ENCODE measurements at regions not wholly inside any gene's neighbourhood (a gene's known extent, or its start where the extent isn't known, plus 50 kb on each side); places are given as distances from the start of the nearest gene placed in this dataset.

GRCh38 chr3:88896026-88896425, 211.4 kb upstream of the EPHA3 start:
- no peaks in the 10 kb centered on the region for H3K36me3 ChIP-seq (ENCODE audit: control insufficient read depth in 2 of 4, insufficient read depth in 4 of 4, low read length in 3 of 4)
- H4K5ac ChIP-seq (ENCODE audit: insufficient read length, low read depth, low read length) = no peak overlapping the region
- no peak for FAIRE-seq
- H3K4ac ChIP-seq (replicated peaks; ENCODE audit: insufficient read length, low read depth, low read length) = no peak overlapping the region
- H2AFZ ChIP-seq (ENCODE audit: low read length) = no peak overlapping the region
- POLR2A ChIA-PET (ENCODE audit: partially characterized antibody) = no interaction called here
- no peaks in the 10 kb centered on the region for H3K4me1 ChIP-seq (replicated peaks in 1 of 4; ENCODE audit: control insufficient read depth in 3 of 4, insufficient read depth in 4 of 4, low read length in 3 of 4)
- H3K56ac ChIP-seq (replicated peaks; ENCODE audit: insufficient read length, low read depth, low read length) = no peak overlapping the region
- no peak overlapping the region for H3K14ac ChIP-seq (ENCODE audit: insufficient read length)
- H3K79me1 ChIP-seq (ENCODE audit: low read depth, low read length) = no peaks in the 10 kb centered on the region
- H3K4me2 ChIP-seq (ENCODE audit: insufficient read depth in 1 of 2, low read depth in 2 of 2, low read length in 2 of 2) = no peak overlapping the region
- no peak overlapping the region for H4K8ac ChIP-seq (ENCODE audit: extremely low read depth, insufficient read depth, low read length)
- H3K9ac ChIP-seq (replicated peaks in 1 of 4; ENCODE audit: extremely low read depth in 1 of 4, low read depth in 3 of 4, low read length in 3 of 4) = no peak overlapping the region
- DNase-seq (ENCODE audit: low read depth in 1 of 2, low spot score in 2 of 2) = no peak
- no peaks in the 10 kb centered on the region for H3K23me2 ChIP-seq (ENCODE audit: low read depth, low read length)
- no peak overlapping the region for H3K23ac ChIP-seq (ENCODE audit: insufficient read length)
- no peak overlapping the region for H2BK120ac ChIP-seq (replicated peaks; ENCODE audit: low read depth, low read length)
- H4K91ac ChIP-seq (replicated peaks; ENCODE audit: insufficient read length, low read length) = no peak overlapping the region
- H3K79me2 ChIP-seq (ENCODE audit: control insufficient read depth in 1 of 2, insufficient read depth in 2 of 2, low read length in 2 of 2) = no peaks in the 10 kb centered on the region
- no peak overlapping the region for H3K4me3 ChIP-seq (ENCODE audit: extremely low read depth in 1 of 4, insufficient read depth in 2 of 4, low read depth in 3 of 4, low read length in 4 of 4)
- no peaks in the 10 kb centered on the region for H4K20me1 ChIP-seq (replicated peaks in 1 of 2; ENCODE audit: control insufficient read depth in 1 of 2, insufficient read depth in 2 of 2, low read length in 2 of 2)
- H2BK20ac ChIP-seq (ENCODE audit: low read length) = no peak overlapping the region
- CTCF ChIA-PET (ENCODE audit: partially characterized antibody) = no interaction called here
- no peaks in the 10 kb centered on the region for H3K27me3 ChIP-seq (replicated peaks in 1 of 4; ENCODE audit: control insufficient read depth in 3 of 4, extremely low read depth in 1 of 4, insufficient read depth in 3 of 4, low read length in 3 of 4)
- WGBS, 2 experiments (ENCODE audit: extremely low coverage in 1 of 2, insufficient coverage in 1 of 2, insufficient read length in 1 of 2, insufficient replicate concordance in 2 of 2, low coverage in 1 of 2, low lambda C conversion rate in 2 of 2, missing lambda C conversion rate in 1 of 2) = 83% methylated on average over 1 of the region's 1 CpG; no CpG with 5 or more reads in 1 of the 2 experiments
- H2BK5ac ChIP-seq (ENCODE audit: low read depth, low read length) = no peak overlapping the region
- TF ChIP-seq NANOG (IDR thresholded peaks at IDR 0.05; ENCODE audit: insufficient read depth, low read depth, low read length, poor library complexity, severe bottlenecking) (no peak), BRCA1 (IDR thresholded peaks at IDR 0.05; ENCODE audit: low read depth, low read length) (no peak), CREB1 (IDR thresholded peaks at IDR 0.05) (no peak), CHD2 (IDR thresholded peaks at IDR 0.05; ENCODE audit: low read length) (no peak), ZNF274 (IDR thresholded peaks at IDR 0.05; ENCODE audit: borderline replicate concordance, extremely low read depth, low read length) (no peak), TEAD4 (IDR thresholded peaks at IDR 0.05; ENCODE audit: low read depth, low read length) (no peak), EZH2 (IDR thresholded peaks at IDR 0.05; ENCODE audit: low read depth, low read length, severe bottlenecking) (no peak), ATF3 (IDR thresholded peaks at IDR 0.05; ENCODE audit: insufficient read depth, low read depth, low read length) (no peak), CBX5 (IDR thresholded peaks at IDR 0.05; ENCODE audit: low read depth, low read length) (no peak), CHD1 (IDR thresholded peaks at IDR 0.05; ENCODE audit: low read depth, low read length) (no peak), HDAC6 (IDR thresholded peaks at IDR 0.05; ENCODE audit: low read depth, low read length) (no peak)
- no peak overlapping the region for H2AK5ac ChIP-seq (ENCODE audit: low read depth, low read length)
- no peak overlapping the region for H3K18ac ChIP-seq (ENCODE audit: extremely low read depth, low read length)
- H3K27ac ChIP-seq (ENCODE audit: low read depth, low read length) = no peak overlapping the region
- H2BK15ac ChIP-seq (ENCODE audit: low read length) = 0 out of 2 replicates have a peak overlapping the region, but pooled peaks have one; percentile 72
- H2BK12ac ChIP-seq (ENCODE audit: low read depth, low read length) = no peak overlapping the region
- no peaks in the 10 kb centered on the region for H3K9me3 ChIP-seq (ENCODE audit: insufficient read depth in 2 of 2, low read depth in 1 of 2, low read length in 1 of 2)

Data from H1 (cell line).